Vagina (tissue), 2 donors: ENCODE measurements at regions not wholly inside any gene's neighbourhood (a gene's known extent, or its start where the extent isn't known, plus 50 kb on each side); places are given as distances from the start of the nearest gene placed in this dataset.

Experiments used
- POLR2A ChIP-seq, 2 donors: fragments of 450-650 bp; IDR thresholded peaks; one replicate each; pipeline ENCODE4 v1.6.1; 2017; ENCODE audit warnings: antibody characterized with exemption in 2 of 2, mild to moderate bottlenecking in 2 of 2, moderate library complexity in 2 of 2
- POLR2AphosphoS5 ChIP-seq, 2 donors: sonication (generic); formaldehyde crosslinking; IDR thresholded peaks; one replicate each; pipeline ENCODE4 v1.9.0; 2017; ENCODE audit warnings: antibody characterized with exemption in 2 of 2, mild to moderate bottlenecking in 2 of 2, low read depth in 1 of 2; ENCODE audit not compliant: insufficient read depth in 1 of 2

- no peak for TF ChIP-seq POLR2AphosphoS5 (IDR thresholded peaks at IDR 0.05; ENCODE audit: insufficient read depth in 1 of 2, low read depth in 1 of 2)
- TF ChIP-seq POLR2A (IDR thresholded peaks at IDR 0.05) = no peak
Observed at GRCh38 chr12:64992116-64992515, 129.0 kb downstream of the WIF1 start.
